HEK293 (cell line): ENCODE measurements at regions not wholly inside any gene's neighbourhood (a gene's known extent, or its start where the extent isn't known, plus 50 kb on each side); places are given as distances from the start of the nearest gene placed in this dataset.
"Not testable (repeated sequence)": the region's sequence is repeated elsewhere in the genome, so short reads cannot be mapped to it uniquely, and the experiment has no call there.

Experiments used
- CTCF ChIA-PET: fragments of 350-600 bp; formaldehyde crosslinking; extraction: SDS; loops from one replicate; lab custom pipeline; 2021; ENCODE audit warnings: antibody characterized with exemption; lab: Yijun Ruan, JAX
- POLR2A ChIA-PET: fragments of 300-600 bp; formaldehyde crosslinking; extraction: SDS; loops from one replicate; lab custom pipeline; 2020; ENCODE audit warnings: antibody characterized with exemption, inconsistent platforms; lab: Yijun Ruan, JAX
- H3K27ac ChIP-seq: fragments of 200-500 bp; sonication (Bioruptor generic); 2 replicates; pipeline ENCODE4 v1.5.1; 2014; ENCODE audit warnings: low read depth, low read length, control low read depth, inconsistent platforms; ENCODE audit errors: extremely low read depth
- H3K36me3 ChIP-seq, 2 experiments: fragments of 200-500 bp in 1 of 2; sonication (Bioruptor generic) in 1 of 2; 1 replicate in 1 of 2; 2 replicates in 1 of 2; pipeline ENCODE4 v1.5.1; 2014 to 2017; ENCODE audit warnings: inconsistent platforms in 2 of 2, low read length in 2 of 2; ENCODE audit not compliant: control insufficient read depth in 2 of 2, insufficient read depth in 1 of 2
- H3K4me1 ChIP-seq: fragments of 200-500 bp; sonication (Bioruptor generic); 2 replicates; pipeline ENCODE4 v1.5.1; 2014; ENCODE audit warnings: mild to moderate bottlenecking, low read length, inconsistent platforms; ENCODE audit not compliant: control insufficient read depth, insufficient read depth
- H3K4me3 ChIP-seq: 2 replicates; pipeline ENCODE4 v1.5.1; 2011; ENCODE audit warnings: low read depth, mild to moderate bottlenecking, control low read depth, low read length, moderate library complexity
- H3K9me3 ChIP-seq: fragments of 200-500 bp; sonication (Bioruptor generic); 2 replicates; pipeline ENCODE4 v1.5.1; 2014; ENCODE audit warnings: low read depth, low read length, inconsistent platforms; ENCODE audit not compliant: control insufficient read depth, insufficient read depth
- TCF7L2 ChIP-seq: IDR thresholded peaks from 2 replicates; pipeline ENCODE4 v1.6.1; 2011; ENCODE audit warnings: low read depth, mild to moderate bottlenecking, inconsistent platforms, low read length, moderate library complexity, borderline replicate concordance
- YY1 ChIP-seq: fragments of 450-650 bp; formaldehyde crosslinking; IDR thresholded peaks from 2 replicates; pipeline ENCODE4 v1.5.1; 2018; ENCODE audit warnings: missing biosample characterization, missing genetic modification characterization
- ZBTB21 ChIP-seq: fragments of 450-650 bp; formaldehyde crosslinking; IDR thresholded peaks from 2 replicates; pipeline ENCODE4 v1.5.1; 2017; ENCODE audit warnings: missing biosample characterization, missing genetic modification characterization
- ZBTB8A ChIP-seq: fragments of 450-650 bp; formaldehyde crosslinking; IDR thresholded peaks from 2 replicates; pipeline ENCODE4 v1.5.1; 2016; ENCODE audit warnings: missing biosample characterization, missing genetic modification characterization
- ZFP69B ChIP-seq: fragments of 450-650 bp; formaldehyde crosslinking; IDR thresholded peaks from 2 replicates; pipeline ENCODE4 v1.5.1; 2016; ENCODE audit warnings: missing biosample characterization, missing genetic modification characterization
- ZNF140 ChIP-seq: fragments of 450-650 bp; formaldehyde crosslinking; IDR thresholded peaks from 2 replicates; pipeline ENCODE4 v1.5.1; 2016; ENCODE audit warnings: missing biosample characterization, missing genetic modification characterization
- ZNF19 ChIP-seq: fragments of 450-650 bp; formaldehyde crosslinking; IDR thresholded peaks from 2 replicates; pipeline ENCODE4; 2016; ENCODE audit warnings: missing biosample characterization, missing genetic modification characterization, low read depth
- ZNF23 ChIP-seq: fragments of 450-650 bp; formaldehyde crosslinking; IDR thresholded peaks from 2 replicates; pipeline ENCODE4 v1.5.1; 2016; ENCODE audit warnings: missing biosample characterization, missing genetic modification characterization, borderline replicate concordance
- ZNF266 ChIP-seq: fragments of 450-650 bp; formaldehyde crosslinking; IDR thresholded peaks from 2 replicates; pipeline ENCODE4 v1.5.1; 2016; ENCODE audit warnings: missing biosample characterization, missing genetic modification characterization, low read depth
- ZNF37A ChIP-seq: fragments of 450-650 bp; IDR thresholded peaks from 2 replicates; pipeline ENCODE4 v1.5.1; 2018; ENCODE audit warnings: missing biosample characterization, missing genetic modification characterization
- ZNF394 ChIP-seq: fragments of 450-650 bp; formaldehyde crosslinking; IDR thresholded peaks from 2 replicates; pipeline ENCODE4 v1.5.1; 2016; ENCODE audit warnings: missing biosample characterization, missing genetic modification characterization, mild to moderate bottlenecking, moderate library complexity, borderline replicate concordance
- ZNF426 ChIP-seq: fragments of 450-650 bp; formaldehyde crosslinking; IDR thresholded peaks from 2 replicates; pipeline ENCODE4 v1.5.1; 2017; ENCODE audit warnings: missing biosample characterization, missing genetic modification characterization, mild to moderate bottlenecking, inconsistent platforms, moderate library complexity
- ZNF433 ChIP-seq: fragments of 450-650 bp; formaldehyde crosslinking; IDR thresholded peaks from 2 replicates; pipeline ENCODE4 v1.5.1; 2016; ENCODE audit warnings: missing biosample characterization, missing genetic modification characterization, low read depth
- ZNF529 ChIP-seq: fragments of 450-650 bp; formaldehyde crosslinking; IDR thresholded peaks from 2 replicates; pipeline ENCODE4 v1.5.1; 2017; ENCODE audit warnings: missing genetic modification characterization, missing biosample characterization; ENCODE audit not compliant: insufficient replicate concordance
- ZNF555 ChIP-seq: fragments of 450-650 bp; formaldehyde crosslinking; conservative IDR thresholded peaks from 2 replicates; pipeline ENCODE4 v1.5.1; 2017; ENCODE audit warnings: missing biosample characterization, mild to moderate bottlenecking, missing genetic modification characterization, inconsistent platforms
- ZNF558 ChIP-seq: fragments of 450-650 bp; formaldehyde crosslinking; IDR thresholded peaks from 2 replicates; pipeline ENCODE4 v1.5.1; 2016; ENCODE audit warnings: missing biosample characterization, missing genetic modification characterization
- ZNF623 ChIP-seq: fragments of 450-650 bp; formaldehyde crosslinking; IDR thresholded peaks from 2 replicates; pipeline ENCODE4 v1.5.1; 2016; ENCODE audit warnings: missing biosample characterization, missing genetic modification characterization
- ZNF626 ChIP-seq: fragments of 450-650 bp; sonication (Bioruptor Pico); formaldehyde crosslinking; IDR thresholded peaks from 2 replicates; pipeline ENCODE4 v1.5.1; 2018; ENCODE audit warnings: missing biosample characterization, missing genetic modification characterization, inconsistent platforms
- ZNF654 ChIP-seq: fragments of 450-650 bp; formaldehyde crosslinking; IDR thresholded peaks from 2 replicates; pipeline ENCODE4 v1.5.1; 2016; ENCODE audit warnings: low read depth, missing biosample characterization, missing genetic modification characterization
- ZNF670 ChIP-seq: fragments of 450-650 bp; formaldehyde crosslinking; IDR thresholded peaks from 2 replicates; pipeline ENCODE4 v1.5.1; 2016; ENCODE audit warnings: missing biosample characterization, missing genetic modification characterization, low read depth
- ZNF677 ChIP-seq: fragments of 450-650 bp; IDR thresholded peaks from 2 replicates; pipeline ENCODE4 v1.5.0; 2018; ENCODE audit warnings: missing biosample characterization, mild to moderate bottlenecking, missing genetic modification characterization, moderate library complexity
- TF ChIP-seq, protein P1 (sequence below): fragments of 450-650 bp; formaldehyde crosslinking; IDR thresholded peaks from 2 replicates; pipeline ENCODE4 v1.5.1; 2016; ENCODE audit warnings: missing biosample characterization, missing genetic modification characterization
- TF ChIP-seq, protein P2 (sequence below): fragments of 450-650 bp; formaldehyde crosslinking; conservative IDR thresholded peaks from 2 replicates; pipeline ENCODE4 v1.5.1; 2016; ENCODE audit warnings: low read depth, missing biosample characterization, missing genetic modification characterization
- TF ChIP-seq, protein P3 (sequence below): fragments of 450-650 bp; formaldehyde crosslinking; conservative IDR thresholded peaks from 2 replicates; pipeline ENCODE4 v1.5.1; 2016; ENCODE audit warnings: low read depth, missing biosample characterization, missing genetic modification characterization

GRCh38 chr18:6571239-6571602 lies 156.5 kb upstream of the L3MBTL4 start:
- H3K4me1 ChIP-seq = no peaks in the 10 kb centered on the region; the same call in 1 of the 2 replicates
- H3K36me3 ChIP-seq = no peaks in the 10 kb centered on the region
- TF ChIP-seq ZNF677 (tag by site-specific recombination) (no peak), ZNF266 (tag by site-specific recombination) (no peak), TCF7L2 (no peak), ZFP69B (tag by site-specific recombination) (no peak), ZNF37A (tag by site-specific recombination) (no peak), ZBTB21 (tag by site-specific recombination) (no peak), ZNF23 (tag by site-specific recombination) (no peak), YY1 (tag by site-specific recombination) (no peak), ZNF529 (tag by site-specific recombination) (no peak), ZNF626 (no peak), ZNF670 (tag by site-specific recombination) (no peak)
- TF ChIP-seq, protein P1, sequence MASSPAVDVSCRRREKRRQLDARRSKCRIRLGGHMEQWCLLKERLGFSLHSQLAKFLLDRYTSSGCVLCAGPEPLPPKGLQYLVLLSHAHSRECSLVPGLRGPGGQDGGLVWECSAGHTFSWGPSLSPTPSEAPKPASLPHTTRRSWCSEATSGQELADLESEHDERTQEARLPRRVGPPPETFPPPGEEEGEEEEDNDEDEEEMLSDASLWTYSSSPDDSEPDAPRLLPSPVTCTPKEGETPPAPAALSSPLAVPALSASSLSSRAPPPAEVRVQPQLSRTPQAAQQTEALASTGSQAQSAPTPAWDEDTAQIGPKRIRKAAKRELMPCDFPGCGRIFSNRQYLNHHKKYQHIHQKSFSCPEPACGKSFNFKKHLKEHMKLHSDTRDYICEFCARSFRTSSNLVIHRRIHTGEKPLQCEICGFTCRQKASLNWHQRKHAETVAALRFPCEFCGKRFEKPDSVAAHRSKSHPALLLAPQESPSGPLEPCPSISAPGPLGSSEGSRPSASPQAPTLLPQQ (tag by site-specific recombination) = no peak
- CTCF ChIA-PET = no interaction called here
- no peaks in the 10 kb centered on the region for H3K9me3 ChIP-seq
- H3K4me3 ChIP-seq = no peak overlapping the region
- POLR2A ChIA-PET = no interaction called here
- H3K27ac ChIP-seq = no peak overlapping the region

DNA sequence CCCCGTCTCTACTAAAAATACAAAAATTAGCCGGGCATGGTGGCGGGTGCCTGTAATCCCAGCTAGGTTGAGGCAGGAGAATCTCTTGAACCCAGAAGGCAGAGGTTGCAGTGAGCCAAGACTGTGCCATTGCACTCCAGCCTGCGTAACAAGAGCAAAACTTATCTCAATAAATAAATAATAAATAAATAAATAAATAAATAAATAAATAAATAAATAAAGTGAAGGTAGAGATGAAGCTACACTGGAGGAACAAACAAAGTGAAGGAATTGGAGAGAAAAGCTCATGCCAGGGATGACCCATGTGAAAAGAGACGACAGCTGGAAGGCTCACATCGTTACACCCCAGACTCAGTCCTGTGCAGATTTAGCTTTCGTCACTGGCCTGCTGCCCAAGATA lies 157.3 kb upstream of the ARHGAP28 start:
- H3K9me3 ChIP-seq, H3K4me1 ChIP-seq, H3K36me3 ChIP-seq, POLR2A ChIA-PET, H3K27ac ChIP-seq, H3K4me3 ChIP-seq: not testable (repeated sequence)
- CTCF ChIA-PET = interaction anchor here (0.9 kb wide), 1 partner anchor 49 kb away, joined by 3 read pairs; no protein-coding TSS in a partner anchor
- TF ChIP-seq, protein P2, sequence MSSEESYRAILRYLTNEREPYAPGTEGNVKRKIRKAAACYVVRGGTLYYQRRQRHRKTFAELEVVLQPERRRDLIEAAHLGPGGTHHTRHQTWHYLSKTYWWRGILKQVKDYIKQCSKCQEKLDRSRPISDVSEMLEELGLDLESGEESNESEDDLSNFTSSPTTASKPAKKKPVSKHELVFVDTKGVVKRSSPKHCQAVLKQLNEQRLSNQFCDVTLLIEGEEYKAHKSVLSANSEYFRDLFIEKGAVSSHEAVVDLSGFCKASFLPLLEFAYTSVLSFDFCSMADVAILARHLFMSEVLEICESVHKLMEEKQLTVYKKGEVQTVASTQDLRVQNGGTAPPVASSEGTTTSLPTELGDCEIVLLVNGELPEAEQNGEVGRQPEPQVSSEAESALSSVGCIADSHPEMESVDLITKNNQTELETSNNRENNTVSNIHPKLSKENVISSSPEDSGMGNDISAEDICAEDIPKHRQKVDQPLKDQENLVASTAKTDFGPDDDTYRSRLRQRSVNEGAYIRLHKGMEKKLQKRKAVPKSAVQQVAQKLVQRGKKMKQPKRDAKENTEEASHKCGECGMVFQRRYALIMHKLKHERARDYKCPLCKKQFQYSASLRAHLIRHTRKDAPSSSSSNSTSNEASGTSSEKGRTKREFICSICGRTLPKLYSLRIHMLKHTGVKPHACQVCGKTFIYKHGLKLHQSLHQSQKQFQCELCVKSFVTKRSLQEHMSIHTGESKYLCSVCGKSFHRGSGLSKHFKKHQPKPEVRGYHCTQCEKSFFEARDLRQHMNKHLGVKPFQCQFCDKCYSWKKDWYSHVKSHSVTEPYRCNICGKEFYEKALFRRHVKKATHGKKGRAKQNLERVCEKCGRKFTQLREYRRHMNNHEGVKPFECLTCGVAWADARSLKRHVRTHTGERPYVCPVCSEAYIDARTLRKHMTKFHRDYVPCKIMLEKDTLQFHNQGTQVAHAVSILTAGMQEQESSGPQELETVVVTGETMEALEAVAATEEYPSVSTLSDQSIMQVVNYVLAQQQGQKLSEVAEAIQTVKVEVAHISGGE (tag by site-specific recombination) = peak; percentile 60
- TF ChIP-seq ZNF394 (tag by site-specific recombination) (peak; percentile 82), ZNF555 (tag by site-specific recombination) (peak; percentile 55), ZNF19 (tag by site-specific recombination) (0 out of 2 replicates have a peak, but pooled peaks have one; percentile 38), ZNF558 (tag by site-specific recombination) (0 out of 2 replicates have a peak, but pooled peaks have one; percentile 27), ZNF654 (tag by site-specific recombination) (peak; percentile 34), ZBTB8A (tag by site-specific recombination) (peak; percentile 61), ZNF426 (tag by site-specific recombination) (peak; percentile 60), ZNF140 (peak; percentile 36; the same call in 1 of the 2 replicates), ZNF433 (tag by site-specific recombination) (peak; percentile 50; the same call in 1 of the 2 replicates), ZNF623 (tag by site-specific recombination) (peak; percentile 47)
- TF ChIP-seq, protein P3, sequence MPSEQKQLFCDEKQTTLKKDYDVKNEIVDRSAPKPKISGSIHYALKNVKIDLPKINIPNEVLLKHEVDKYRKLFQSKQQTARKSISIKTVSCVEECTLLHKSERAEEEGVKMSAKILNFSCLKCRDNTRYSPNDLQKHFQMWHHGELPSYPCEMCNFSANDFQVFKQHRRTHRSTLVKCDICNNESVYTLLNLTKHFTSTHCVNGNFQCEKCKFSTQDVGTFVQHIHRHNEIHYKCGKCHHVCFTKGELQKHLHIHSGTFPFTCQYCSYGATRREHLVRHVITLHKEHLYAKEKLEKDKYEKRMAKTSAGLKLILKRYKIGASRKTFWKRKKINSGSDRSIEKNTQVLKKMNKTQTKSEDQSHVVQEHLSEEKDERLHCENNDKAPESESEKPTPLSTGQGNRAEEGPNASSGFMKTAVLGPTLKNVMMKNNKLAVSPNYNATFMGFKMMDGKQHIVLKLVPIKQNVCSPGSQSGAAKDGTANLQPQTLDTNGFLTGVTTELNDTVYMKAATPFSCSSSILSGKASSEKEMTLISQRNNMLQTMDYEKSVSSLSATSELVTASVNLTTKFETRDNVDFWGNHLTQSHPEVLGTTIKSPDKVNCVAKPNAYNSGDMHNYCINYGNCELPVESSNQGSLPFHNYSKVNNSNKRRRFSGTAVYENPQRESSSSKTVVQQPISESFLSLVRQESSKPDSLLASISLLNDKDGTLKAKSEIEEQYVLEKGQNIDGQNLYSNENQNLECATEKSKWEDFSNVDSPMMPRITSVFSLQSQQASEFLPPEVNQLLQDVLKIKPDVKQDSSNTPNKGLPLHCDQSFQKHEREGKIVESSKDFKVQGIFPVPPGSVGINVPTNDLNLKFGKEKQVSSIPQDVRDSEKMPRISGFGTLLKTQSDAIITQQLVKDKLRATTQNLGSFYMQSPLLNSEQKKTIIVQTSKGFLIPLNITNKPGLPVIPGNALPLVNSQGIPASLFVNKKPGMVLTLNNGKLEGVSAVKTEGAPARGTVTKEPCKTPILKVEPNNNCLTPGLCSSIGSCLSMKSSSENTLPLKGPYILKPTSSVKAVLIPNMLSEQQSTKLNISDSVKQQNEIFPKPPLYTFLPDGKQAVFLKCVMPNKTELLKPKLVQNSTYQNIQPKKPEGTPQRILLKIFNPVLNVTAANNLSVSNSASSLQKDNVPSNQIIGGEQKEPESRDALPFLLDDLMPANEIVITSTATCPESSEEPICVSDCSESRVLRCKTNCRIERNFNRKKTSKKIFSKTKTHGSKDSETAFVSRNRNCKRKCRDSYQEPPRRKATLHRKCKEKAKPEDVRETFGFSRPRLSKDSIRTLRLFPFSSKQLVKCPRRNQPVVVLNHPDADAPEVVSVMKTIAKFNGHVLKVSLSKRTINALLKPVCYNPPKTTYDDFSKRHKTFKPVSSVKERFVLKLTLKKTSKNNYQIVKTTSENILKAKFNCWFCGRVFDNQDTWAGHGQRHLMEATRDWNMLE (tag by site-specific recombination) = peak; percentile 72; the same call in 1 of the 2 replicates
